RKO (cell line): ENCODE measurements at regions not wholly inside any gene's neighbourhood (a gene's known extent, or its start where the extent isn't known, plus 50 kb on each side); places are given as distances from the start of the nearest gene placed in this dataset.

Experiments used
- DNase-seq: peaks from one replicate; pipeline ENCODE4 v3.0.0-alpha.2; 2016; ENCODE audit warnings: low spot score

GRCh38 chr5:135204151-135204600 lies 170.1 kb upstream of the PITX1 start:
- DNase-seq, result peak; percentile 11

- DNase-seq, result no peak
Observed at GRCh38 chr5:135203593-135204036, 169.6 kb upstream of the PITX1 start.

GRCh38 chr5:135203019-135203418 lies 169.0 kb upstream of the PITX1 start:
- DNase-seq, result no peak

- DNase-seq, result no peak
Observed at GRCh38 chr5:135199919-135200318, 165.9 kb upstream of the PITX1 start.

GRCh38 chr5:135196483-135196882 lies 162.5 kb upstream of the PITX1 start:
- DNase-seq, result no peak

GRCh38 chr5:135195270-135195608 lies 161.2 kb upstream of the PITX1 start:
- DNase-seq, result no peak

GRCh38 chr5:135194573-135195269 lies 160.7 kb upstream of the PITX1 start:
- no peak for DNase-seq

- no peak for DNase-seq
Observed at GRCh38 chr5:135194126-135194488, 160.1 kb upstream of the PITX1 start.

- no peak for DNase-seq
Observed at GRCh38 chr5:135193213-135194125, 159.4 kb upstream of the PITX1 start.

GRCh38 chr5:135192351-135192750 lies 158.3 kb upstream of the PITX1 start:
- DNase-seq, result no peak

- DNase-seq, result peak; percentile 76
Observed at GRCh38 chr5:135191084-135191826, 157.2 kb upstream of the PITX1 start.

- no peak for DNase-seq
Observed at GRCh38 chr5:135190416-135191083, 156.5 kb upstream of the PITX1 start.

- no peak for DNase-seq
Observed at GRCh38 chr5:135189024-135189423, 155.0 kb upstream of the PITX1 start.

GRCh38 chr5:135188233-135188914 lies 154.3 kb upstream of the PITX1 start:
- DNase-seq, result no peak

- DNase-seq, result no peak
Observed at GRCh38 chr5:135186662-135187522, 152.9 kb upstream of the PITX1 start.

GRCh38 chr5:135185481-135186065 lies 151.5 kb upstream of the PITX1 start:
- DNase-seq, result no peak

GRCh38 chr5:135184646-135185045 lies 150.6 kb upstream of the PITX1 start:
- no peak for DNase-seq

GRCh38 chr5:135183464-135183863 lies 149.4 kb upstream of the PITX1 start:
- DNase-seq, result no peak

GRCh38 chr5:135182675-135183074 lies 148.6 kb upstream of the PITX1 start:
- DNase-seq, result no peak

- no peak for DNase-seq
Observed at GRCh38 chr5:135181653-135182052, 147.6 kb upstream of the PITX1 start.
